HepG2 (cell line): ENCODE measurements at regions not wholly inside any gene's neighbourhood (a gene's known extent, or its start where the extent isn't known, plus 50 kb on each side); places are given as distances from the start of the nearest gene placed in this dataset.

Experiments used
- ATAC-seq: fragments of 200-7000 bp; cut with Tn5 transposase; 3 replicates; pipeline ENCODE4 v1.9.1; 2020; ENCODE audit warnings: mild to moderate bottlenecking, moderate library complexity
- BruUV-seq: library from RNA; stranded (reverse); fragments of 400-500 nt; replicated peaks from 2 replicates; lab custom pipeline; 2021; lab: Mats Ljungman, UMichigan
- CTCF ChIA-PET: fragments of 300-600 bp; formaldehyde crosslinking; extraction: SDS; loops from one replicate; lab custom pipeline; 2021; ENCODE audit warnings: low total read pairs, inconsistent platforms, low intra/inter-chr PET ratio; lab: Yijun Ruan, JAX
- POLR2A ChIA-PET: fragments of 350-600 bp; sonication (Branson Sonifier 250); formaldehyde crosslinking; loops from one replicate; lab custom pipeline; 2020; ENCODE audit warnings: antibody characterized with exemption, inconsistent platforms; lab: Yijun Ruan, JAX
- DNase-seq: peaks from one replicate; pipeline ENCODE4 v3.0.0-alpha.2; 2015; ENCODE audit warnings: low spot score
- FAIRE-seq: peaks from 3 replicates; lab custom pipeline; 2011; peaks lifted over from hg19 to GRCh38; lab: Jason Lieb, UNC
- H2AFZ ChIP-seq: one replicate; pipeline ENCODE4 v1.6.1; 2011; ENCODE audit warnings: low read length, inconsistent platforms
- H3K27ac ChIP-seq: fragments of 300-600 bp; 3 replicates; pipeline ENCODE4 v1.8.0; 2011; ENCODE audit warnings: mixed run types, mild to moderate bottlenecking, mixed read lengths, low read length, inconsistent platforms; ENCODE audit not compliant: insufficient read depth; ENCODE audit errors: extremely low read length
- H3K27me3 ChIP-seq, 2 experiments: fragments of 200-600 bp in 1 of 2; 2 replicates in 1 of 2; 3 replicates in 1 of 2; pipeline versions ENCODE4 v1.6.0 to v1.8.0; 2011; ENCODE audit warnings: low read length in 2 of 2, mild to moderate bottlenecking in 2 of 2, moderate library complexity in 2 of 2, inconsistent platforms in 1 of 2; ENCODE audit not compliant: insufficient read depth in 2 of 2, control insufficient read depth in 1 of 2
- H3K36me3 ChIP-seq, 2 experiments: fragments of 200-600 bp in 1 of 2; replicated peaks in 1 of 2; 2 replicates in 1 of 2; 3 replicates in 1 of 2; pipeline versions ENCODE4 v1.5.1 to v1.8.0; 2011; ENCODE audit warnings: low read length in 2 of 2, inconsistent platforms in 1 of 2; ENCODE audit not compliant: insufficient read depth in 2 of 2, control insufficient read depth in 1 of 2
- H3K4me1 ChIP-seq: 2 replicates; pipeline ENCODE4 v1.5.1; 2012; ENCODE audit warnings: low read length, inconsistent platforms; ENCODE audit not compliant: insufficient read depth
- H3K4me2 ChIP-seq: 2 replicates; pipeline ENCODE4 v1.6.0; 2011; ENCODE audit warnings: low read depth, low read length, inconsistent platforms
- H3K4me3 ChIP-seq, 3 experiments: fragments of 200-600 bp in 1 of 3; sonication (generic), shearing (Covaris generic) in 1 of 3; replicated peaks in 1 of 3; 2 replicates each; pipeline ENCODE4 v1.5.1; 2011 to 2016; ENCODE audit warnings: low read length in 3 of 3, inconsistent platforms in 2 of 3, low read depth in 2 of 3, mild to moderate bottlenecking in 2 of 3, control low read depth in 1 of 3, mixed read lengths in 1 of 3; ENCODE audit not compliant: insufficient read depth in 1 of 3
- H3K79me2 ChIP-seq: one replicate; pipeline ENCODE4 v1.6.1; 2011; ENCODE audit warnings: low read length, inconsistent platforms; ENCODE audit not compliant: insufficient read depth
- H3K9ac ChIP-seq: 2 replicates; pipeline ENCODE4 v1.6.0; 2011; ENCODE audit warnings: mild to moderate bottlenecking, low read depth, low read length, inconsistent platforms; ENCODE audit not compliant: insufficient read depth
- H3K9me3 ChIP-seq: 2 replicates; pipeline ENCODE4 v1.5.1; 2012; ENCODE audit warnings: mild to moderate bottlenecking, low read length
- H4K20me1 ChIP-seq: 2 replicates; pipeline ENCODE4 v1.6.0; 2011; ENCODE audit warnings: inconsistent platforms, mild to moderate bottlenecking, low read length, moderate library complexity; ENCODE audit not compliant: insufficient read depth
- ATRX ChIP-seq: sonication (generic); formaldehyde crosslinking; IDR thresholded peaks from 2 replicates; pipeline ENCODE4 v1.4.0; 2020; ENCODE audit warnings: missing genetic modification reagents, borderline replicate concordance
- CERS6 ChIP-seq: sonication (generic); formaldehyde crosslinking; IDR thresholded peaks from 2 replicates; pipeline ENCODE4 v1.5.0; 2020; ENCODE audit warnings: missing genetic modification reagents
- FLYWCH1 ChIP-seq: sonication (generic); formaldehyde crosslinking; IDR thresholded peaks from 2 replicates; pipeline ENCODE4 v1.8.1; 2023; ENCODE audit warnings: mild to moderate bottlenecking, missing genetic modification reagents
- IRF2 ChIP-seq: IDR thresholded peaks from 2 replicates; pipeline ENCODE4 v1.6.1; 2018; ENCODE audit warnings: missing genetic modification reagents, missing compliant biosample characterization
- JARID2 ChIP-seq: sonication (generic); formaldehyde crosslinking; IDR thresholded peaks from 2 replicates; pipeline ENCODE4 v1.8.1; 2023; ENCODE audit warnings: missing genetic modification reagents, inconsistent platforms; ENCODE audit not compliant: insufficient replicate concordance
- MIER3 ChIP-seq: IDR thresholded peaks from 2 replicates; pipeline ENCODE4 v1.6.1; 2016; ENCODE audit warnings: missing compliant biosample characterization, borderline replicate concordance
- PREB ChIP-seq: sonication (generic); formaldehyde crosslinking; IDR thresholded peaks from 2 replicates; pipeline ENCODE4 v1.4.0; 2020; ENCODE audit warnings: missing genetic modification reagents
- SRSF9 ChIP-seq: fragments of 200-400 bp; formaldehyde crosslinking; IDR thresholded peaks from 2 replicates; pipeline ENCODE4 v1.6.1; 2018; ENCODE audit warnings: borderline replicate concordance, mild to moderate bottlenecking, low read depth, low read length; ENCODE audit not compliant: insufficient read depth, poor library complexity, severe bottlenecking
- TCF7 ChIP-seq: sonication (generic); IDR thresholded peaks from 2 replicates; pipeline ENCODE4 v1.6.1; 2016; ENCODE audit warnings: antibody characterized with exemption, low read depth
- TFE3 ChIP-seq: IDR thresholded peaks from 2 replicates; pipeline ENCODE4 v1.6.1; 2016
- ZBTB10 ChIP-seq: sonication (generic); formaldehyde crosslinking; IDR thresholded peaks from 2 replicates; pipeline ENCODE4 v1.4.0; 2020; ENCODE audit warnings: missing genetic modification reagents, borderline replicate concordance
- ZMYM2 ChIP-seq: sonication (generic); formaldehyde crosslinking; IDR thresholded peaks from 2 replicates; pipeline ENCODE4 v1.8.0; 2022; ENCODE audit warnings: mild to moderate bottlenecking, missing genetic modification reagents
- ZNF337 ChIP-seq: sonication (generic); formaldehyde crosslinking; IDR thresholded peaks from 2 replicates; pipeline ENCODE4 v1.5.1; 2020; ENCODE audit warnings: missing genetic modification reagents, low read depth, mild to moderate bottlenecking, borderline replicate concordance
- ZNF512 ChIP-seq: sonication (generic); formaldehyde crosslinking; IDR thresholded peaks from 2 replicates; pipeline ENCODE4 v1.4.0; 2020; ENCODE audit warnings: mild to moderate bottlenecking, missing genetic modification reagents
- WGBS: methylation state at CpG from one replicate; pipeline ENCODE4 v1.1.6; 2017; ENCODE audit warnings: low lambda C conversion rate; 5-methylcytosine and 5-hydroxymethylcytosine counted together
- in situ Hi-C: cut with HindIII; loops from 2 replicates; pipeline ENCODE4 v1.10.0; 2017; ENCODE audit warnings: low pct_unique_long_range_greater_than_20kb; ENCODE audit not compliant: extremely low pct_ligation_motif_present
- intact Hi-C: fragments of 100-400 bp; cut with micrococcal nuclease; formaldehyde crosslinking; loops from one replicate; pipeline ENCODE4 v1.10.0; 2022; ENCODE audit not compliant: unreplicated experiment

GRCh38 chr5:104821606-104822005 is 1259.0 kb upstream of the NUDT12 start (continued):
- TF ChIP-seq ATRX (CRISPR knock-in tag) (no peak), IRF2 (no peak), ZMYM2 (CRISPR knock-in tag) (no peak), FLYWCH1 (CRISPR knock-in tag) (no peak)

- Histone ChIP-seq H3K4me1 (no peaks in the 10 kb centered on the region), H3K9me3 (no peaks in the 10 kb centered on the region), H3K79me2 (no peaks in the 10 kb centered on the region), H3K4me2 (no peak overlapping the region), H2AFZ (no peak overlapping the region), H3K27me3 (no peaks in the 10 kb centered on the region), H4K20me1 (no peaks in the 10 kb centered on the region), H3K9ac (no peak overlapping the region), H3K4me3 (no peak overlapping the region), H3K27ac (no peak overlapping the region), H3K36me3 (no peaks in the 10 kb centered on the region)
- BruUV-seq, result no TSS peak
- intact Hi-C loops (no loop called here), in situ Hi-C loops (no loop called here)
- ATAC-seq (no peak), FAIRE-seq (no peak), DNase-seq (no peak)
- ChIA-PET POLR2A (no interaction called here), CTCF (no interaction called here)
- WGBS, result 5% methylated on average over 1 of the region's 1 CpG
- TF ChIP-seq ZBTB10 (CRISPR knock-in tag) (no peak), ZNF512 (CRISPR knock-in tag) (no peak), TFE3 (CRISPR knock-in tag) (no peak), ZNF337 (CRISPR knock-in tag) (no peak), PREB (no peak), CERS6 (CRISPR knock-in tag) (no peak), SRSF9 (no peak), JARID2 (CRISPR knock-in tag) (no peak), TCF7 (no peak), MIER3 (CRISPR knock-in tag) (no peak)
Measured at GRCh38 chr5:104817127-104817526, 1254.5 kb upstream of the NUDT12 start.
